HepG2 (cell line): ENCODE measurements at regions not wholly inside any gene's neighbourhood (a gene's known extent, or its start where the extent isn't known, plus 50 kb on each side); places are given as distances from the start of the nearest gene placed in this dataset.

Source experiments
- ATAC-seq: fragments of 200-7000 bp; cut with Tn5 transposase; 3 replicates; pipeline ENCODE4 v1.9.1; 2020; ENCODE audit warnings: mild to moderate bottlenecking, moderate library complexity
- BruUV-seq: library from RNA; stranded (reverse); fragments of 400-500 nt; replicated peaks from 2 replicates; lab custom pipeline; 2021; lab: Mats Ljungman, UMichigan
- CTCF ChIA-PET: fragments of 300-600 bp; formaldehyde crosslinking; extraction: SDS; loops from one replicate; lab custom pipeline; 2021; ENCODE audit warnings: low total read pairs, inconsistent platforms, low intra/inter-chr PET ratio; lab: Yijun Ruan, JAX
- POLR2A ChIA-PET: fragments of 350-600 bp; sonication (Branson Sonifier 250); formaldehyde crosslinking; loops from one replicate; lab custom pipeline; 2020; ENCODE audit warnings: antibody characterized with exemption, inconsistent platforms; lab: Yijun Ruan, JAX
- DNase-seq: peaks from one replicate; pipeline ENCODE4 v3.0.0-alpha.2; 2015; ENCODE audit warnings: low spot score
- FAIRE-seq: peaks from 3 replicates; lab custom pipeline; 2011; peaks lifted over from hg19 to GRCh38; lab: Jason Lieb, UNC
- H2AFZ ChIP-seq: one replicate; pipeline ENCODE4 v1.6.1; 2011; ENCODE audit warnings: low read length, inconsistent platforms
- H3K27ac ChIP-seq: fragments of 300-600 bp; 3 replicates; pipeline ENCODE4 v1.8.0; 2011; ENCODE audit warnings: mixed run types, mild to moderate bottlenecking, mixed read lengths, low read length, inconsistent platforms; ENCODE audit not compliant: insufficient read depth; ENCODE audit errors: extremely low read length
- H3K27me3 ChIP-seq, 2 experiments: fragments of 200-600 bp in 1 of 2; 2 replicates in 1 of 2; 3 replicates in 1 of 2; pipeline versions ENCODE4 v1.6.0 to v1.8.0; 2011; ENCODE audit warnings: low read length in 2 of 2, mild to moderate bottlenecking in 2 of 2, moderate library complexity in 2 of 2, inconsistent platforms in 1 of 2; ENCODE audit not compliant: insufficient read depth in 2 of 2, control insufficient read depth in 1 of 2
- H3K36me3 ChIP-seq, 2 experiments: fragments of 200-600 bp in 1 of 2; replicated peaks in 1 of 2; 2 replicates in 1 of 2; 3 replicates in 1 of 2; pipeline versions ENCODE4 v1.5.1 to v1.8.0; 2011; ENCODE audit warnings: low read length in 2 of 2, inconsistent platforms in 1 of 2; ENCODE audit not compliant: insufficient read depth in 2 of 2, control insufficient read depth in 1 of 2
- H3K4me1 ChIP-seq: 2 replicates; pipeline ENCODE4 v1.5.1; 2012; ENCODE audit warnings: low read length, inconsistent platforms; ENCODE audit not compliant: insufficient read depth
- H3K4me2 ChIP-seq: 2 replicates; pipeline ENCODE4 v1.6.0; 2011; ENCODE audit warnings: low read depth, low read length, inconsistent platforms
- H3K4me3 ChIP-seq, 3 experiments: fragments of 200-600 bp in 1 of 3; sonication (generic), shearing (Covaris generic) in 1 of 3; replicated peaks in 1 of 3; 2 replicates each; pipeline ENCODE4 v1.5.1; 2011 to 2016; ENCODE audit warnings: low read length in 3 of 3, inconsistent platforms in 2 of 3, low read depth in 2 of 3, mild to moderate bottlenecking in 2 of 3, control low read depth in 1 of 3, mixed read lengths in 1 of 3; ENCODE audit not compliant: insufficient read depth in 1 of 3
- H3K79me2 ChIP-seq: one replicate; pipeline ENCODE4 v1.6.1; 2011; ENCODE audit warnings: low read length, inconsistent platforms; ENCODE audit not compliant: insufficient read depth
- H3K9ac ChIP-seq: 2 replicates; pipeline ENCODE4 v1.6.0; 2011; ENCODE audit warnings: mild to moderate bottlenecking, low read depth, low read length, inconsistent platforms; ENCODE audit not compliant: insufficient read depth
- H3K9me3 ChIP-seq: 2 replicates; pipeline ENCODE4 v1.5.1; 2012; ENCODE audit warnings: mild to moderate bottlenecking, low read length
- H4K20me1 ChIP-seq: 2 replicates; pipeline ENCODE4 v1.6.0; 2011; ENCODE audit warnings: inconsistent platforms, mild to moderate bottlenecking, low read length, moderate library complexity; ENCODE audit not compliant: insufficient read depth
- ARHGAP35 ChIP-seq: sonication (generic); formaldehyde crosslinking; IDR thresholded peaks from 2 replicates; pipeline ENCODE4 v1.9.0; 2022; ENCODE audit warnings: mild to moderate bottlenecking, inconsistent platforms, moderate library complexity, missing genetic modification reagents, borderline replicate concordance
- BATF2 ChIP-seq: sonication (generic); formaldehyde crosslinking; IDR thresholded peaks from 2 replicates; pipeline ENCODE4 v1.8.0; 2022; ENCODE audit warnings: mild to moderate bottlenecking, missing genetic modification reagents, moderate library complexity
- EED ChIP-seq: sonication (generic); formaldehyde crosslinking; IDR thresholded peaks from 2 replicates; pipeline ENCODE4 v1.5.0; 2020; ENCODE audit warnings: mild to moderate bottlenecking, missing genetic modification reagents
- GZF1 ChIP-seq: sonication (generic); formaldehyde crosslinking; IDR thresholded peaks from 2 replicates; pipeline ENCODE4 v1.5.1; 2020; ENCODE audit warnings: mild to moderate bottlenecking, missing genetic modification reagents
- HNF4A ChIP-seq: sonication (generic); formaldehyde crosslinking; IDR thresholded peaks from 2 replicates; pipeline ENCODE4 v1.4.0; 2020; ENCODE audit warnings: missing genetic modification reagents
- HNRNPUL1 ChIP-seq: fragments of 200-400 bp; formaldehyde crosslinking; IDR thresholded peaks from 2 replicates; pipeline ENCODE4 v1.6.1; 2017; ENCODE audit warnings: low read depth, mild to moderate bottlenecking, low read length, moderate library complexity
- MXD3 ChIP-seq: IDR thresholded peaks from 2 replicates; pipeline ENCODE4 v1.6.1; 2016; ENCODE audit warnings: mild to moderate bottlenecking, missing biosample characterization, missing genetic modification reagents
- YEATS4 ChIP-seq: sonication (generic); formaldehyde crosslinking; IDR thresholded peaks from 2 replicates; pipeline ENCODE4 v1.4.0; 2020; ENCODE audit warnings: missing genetic modification reagents, borderline replicate concordance
- ZBTB7B ChIP-seq: sonication (generic); formaldehyde crosslinking; IDR thresholded peaks from 2 replicates; pipeline ENCODE4 v1.4.0; 2020; ENCODE audit warnings: missing genetic modification reagents
- WGBS: methylation state at CpG from one replicate; pipeline ENCODE4 v1.1.6; 2017; ENCODE audit warnings: low lambda C conversion rate; 5-methylcytosine and 5-hydroxymethylcytosine counted together
- in situ Hi-C: cut with HindIII; loops from 2 replicates; pipeline ENCODE4 v1.10.0; 2017; ENCODE audit warnings: low pct_unique_long_range_greater_than_20kb; ENCODE audit not compliant: extremely low pct_ligation_motif_present
- intact Hi-C: fragments of 100-400 bp; cut with micrococcal nuclease; formaldehyde crosslinking; loops from one replicate; pipeline ENCODE4 v1.10.0; 2022; ENCODE audit not compliant: unreplicated experiment

GRCh38 chr13:50073340-50073739 lies 58.1 kb downstream of the KCNRG start:
- Histone ChIP-seq H3K27me3 (no peaks in the 10 kb centered on the region), H3K4me1 (peaks cover 45% of the 10 kb centered on the region), H3K27ac (no peak overlapping the region), H3K79me2 (peaks cover 100% of the 10 kb centered on the region), H3K9me3 (no peaks in the 10 kb centered on the region), H4K20me1 (no peaks in the 10 kb centered on the region; the same call in 1 of the 2 replicates), H3K4me3 (no peak overlapping the region), H3K36me3 (peaks cover 0 to 9% of the 10 kb centered on the region in 2 experiments; a peak in 1 of 5 replicates), H3K9ac (no peak overlapping the region), H2AFZ (no peak overlapping the region), H3K4me2 (no peak overlapping the region)
- no TSS peak for BruUV-seq
- no peak for ATAC-seq
- TF ChIP-seq ARHGAP35 (CRISPR knock-in tag) (no peak), GZF1 (no peak), ZBTB7B (CRISPR knock-in tag) (no peak), HNF4A (CRISPR knock-in tag) (no peak), MXD3 (CRISPR knock-in tag) (no peak)
- intact Hi-C loops (no loop called here), in situ Hi-C loops (no loop called here)
- WGBS: 86% methylated on average over 1 of the region's 1 CpG
- no peak for FAIRE-seq
- POLR2A ChIA-PET: no interaction called here
- CTCF ChIA-PET: no interaction called here
- DNase-seq: no peak

GRCh38 chr13:50074843-50075242 lies 59.6 kb downstream of the KCNRG start:
- CTCF ChIA-PET: no interaction called here
- H3K9me3 ChIP-seq: no peaks in the 10 kb centered on the region
- H3K36me3 ChIP-seq: peaks cover 0 to 9% of the 10 kb centered on the region in 2 experiments; a peak in 1 of 5 replicates
- H3K4me1 ChIP-seq: peaks cover 52% of the 10 kb centered on the region
- intact Hi-C loops (no loop called here), in situ Hi-C loops (no loop called here)
- H2AFZ ChIP-seq: no peak overlapping the region
- no peak overlapping the region for H3K4me3 ChIP-seq
- WGBS: 98% methylated on average over 1 of the region's 1 CpG
- no peak overlapping the region for H3K27ac ChIP-seq
- no peaks in the 10 kb centered on the region; the same call in 1 of the 2 replicates for H4K20me1 ChIP-seq
- H3K79me2 ChIP-seq: peaks cover 100% of the 10 kb centered on the region
- POLR2A ChIA-PET: interaction anchor here (1.3 kb wide), 1 partner anchor 50 kb away, joined by 3 read pairs; no protein-coding TSS in a partner anchor
- no peaks in the 10 kb centered on the region for H3K27me3 ChIP-seq
- no TSS peak for BruUV-seq
- ATAC-seq (no peak), DNase-seq (no peak), FAIRE-seq (no peak)
- no peak for TF ChIP-seq BATF2 (CRISPR knock-in tag)
- no peak for TF ChIP-seq YEATS4
- 0 out of 2 replicates have a peak, but pooled peaks have one; percentile 12 for TF ChIP-seq HNRNPUL1
- no peak for TF ChIP-seq EED
- peak overlapping the region; percentile 15; the same call in 1 of the 2 replicates for H3K4me2 ChIP-seq
- no peak overlapping the region for H3K9ac ChIP-seq
